CD4-positive, alpha-beta memory T cell (primary cell): ENCODE measurements at regions not wholly inside any gene's neighbourhood (a gene's known extent, or its start where the extent isn't known, plus 50 kb on each side); places are given as distances from the start of the nearest gene placed in this dataset.

Experiments used
- CTCF ChIA-PET: fragments of 350-600 bp; sonication (Branson Sonifier 250); formaldehyde crosslinking; loops from one replicate; lab custom pipeline; 2021; ENCODE audit warnings: inconsistent platforms; ENCODE audit not compliant: partially characterized antibody; lab: Charles Lee
- POLR2A ChIA-PET: fragments of 350-600 bp; sonication (Branson Sonifier 250); formaldehyde crosslinking; loops from one replicate; lab custom pipeline; 2021; ENCODE audit not compliant: partially characterized antibody; lab: Charles Lee
- DNase-seq, 5 donors: peaks; one replicate each; pipeline versions ENCODE4 v3.0.0 to v3.0.0-alpha.2; 2020 to 2022; ENCODE audit warnings: mixed read lengths in 1 of 5
- H3K27ac ChIP-seq: one replicate; pipeline ENCODE4 v1.7.0; 2013; ENCODE audit warnings: low read depth, low read length
- H3K27me3 ChIP-seq: 2 replicates; pipeline ENCODE4 v1.7.0; 2013; ENCODE audit warnings: mild to moderate bottlenecking, low read length, moderate library complexity; ENCODE audit not compliant: insufficient read depth
- H3K36me3 ChIP-seq: 2 replicates; pipeline ENCODE4 v1.7.0; 2013; ENCODE audit warnings: mild to moderate bottlenecking, low read length, moderate library complexity; ENCODE audit not compliant: insufficient read depth
- H3K4me1 ChIP-seq: 2 replicates; pipeline ENCODE4 v1.7.0; 2013; ENCODE audit warnings: mild to moderate bottlenecking, low read length, moderate library complexity; ENCODE audit not compliant: insufficient read depth
- H3K4me3 ChIP-seq, 2 donors: one replicate each; pipeline ENCODE4 v1.7.0; 2013; ENCODE audit warnings: low read length in 2 of 2, mild to moderate bottlenecking in 1 of 2
- H3K9me3 ChIP-seq, 2 donors: one replicate each; pipeline ENCODE4 v1.7.0; 2013; ENCODE audit warnings: low read length in 2 of 2, control low read depth in 1 of 2; ENCODE audit not compliant: control insufficient read depth in 1 of 2
- H3K27ac Mint-ChIP-seq, 7 donors: one replicate each; pipeline ENCODE4 v1.8.0; 2020 to 2021; ENCODE audit warnings: mixed read lengths in 7 of 7, mild to moderate bottlenecking in 6 of 7, inconsistent platforms in 3 of 7, moderate library complexity in 3 of 7
- H3K27me3 Mint-ChIP-seq, 2 donors: one replicate each; pipeline ENCODE4 v1.8.0; 2020 to 2021; ENCODE audit warnings: mixed read lengths in 2 of 2
- H3K36me3 Mint-ChIP-seq, 2 donors: one replicate each; pipeline ENCODE4 v1.8.0; 2020 to 2021; ENCODE audit warnings: mixed read lengths in 2 of 2, inconsistent platforms in 1 of 2, mild to moderate bottlenecking in 1 of 2
- H3K4me1 Mint-ChIP-seq, 4 donors: one replicate each; pipeline ENCODE4 v1.8.0; 2020 to 2021; ENCODE audit warnings: mixed read lengths in 4 of 4, mild to moderate bottlenecking in 1 of 4
- H3K4me3 Mint-ChIP-seq, 8 donors: one replicate each; pipeline ENCODE4 v1.8.0; 2020 to 2021; ENCODE audit warnings: mixed read lengths in 8 of 8, mild to moderate bottlenecking in 7 of 8, moderate library complexity in 6 of 8, inconsistent platforms in 3 of 8
- H3K9me3 Mint-ChIP-seq, 8 donors: one replicate each; pipeline ENCODE4 v1.8.0; 2020 to 2021; ENCODE audit warnings: mixed read lengths in 8 of 8, mild to moderate bottlenecking in 5 of 8, inconsistent platforms in 3 of 8, moderate library complexity in 1 of 8
- intact Hi-C: fragments of 100-400 bp; cut with micrococcal nuclease; formaldehyde crosslinking; loops from one replicate; pipeline ENCODE4 v1.15.1; 2023

DNA sequence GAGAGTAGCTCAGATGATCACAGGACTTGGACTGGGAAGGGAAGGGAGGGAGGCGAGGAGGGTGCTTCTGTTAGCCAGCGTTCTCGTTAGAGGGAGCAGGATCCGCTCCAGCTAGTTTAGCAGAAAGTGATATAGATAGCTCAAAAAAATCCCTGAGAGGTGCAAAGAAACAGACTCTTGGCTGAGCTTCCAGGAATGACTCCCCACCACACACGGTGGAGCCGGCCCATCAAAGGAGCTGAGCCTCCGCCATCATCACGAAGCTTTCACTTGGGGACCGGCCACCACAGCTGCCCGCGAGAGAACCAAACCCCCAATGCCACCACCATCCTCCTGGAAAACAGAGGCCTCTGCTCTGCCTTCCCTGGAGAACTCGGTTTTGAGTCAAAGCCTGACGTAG, 124.6 kb upstream of the BCL2L14 start:
- CTCF ChIA-PET: interaction anchor here (0.6 to 1.6 kb wide), 2 partner anchors 10 to 104 kb away, joined by 3 to 4 read pairs; no protein-coding TSS in a partner anchor
- Histone ChIP-seq H3K36me3 (no peaks in the 10 kb centered on the region), H3K27me3 (no peaks in the 10 kb centered on the region), H3K9me3 (no peaks in the 10 kb centered on the region), H3K27ac (no peak overlapping the region), H3K4me1 (no peaks in the 10 kb centered on the region), H3K4me3 (no peak overlapping the region)
- H3K27me3 Mint-ChIP-seq: no peaks in the 10 kb centered on the region
- H3K4me3 Mint-ChIP-seq: no peak overlapping the region
- no peak for DNase-seq
- peaks cover 0 to 15% (median 10%) of the 10 kb centered on the region in 4 donors for H3K4me1 Mint-ChIP-seq
- H3K9me3 Mint-ChIP-seq: peaks cover 0 to 2% (median 0%) of the 10 kb centered on the region in 8 donors
- POLR2A ChIA-PET: no interaction called here
- H3K36me3 Mint-ChIP-seq: peaks cover 0 to 4% of the 10 kb centered on the region in 2 donors
- intact Hi-C loops: no loop called here
- peak overlapping the region in 2 of 7 donors; percentile 23 to 52 for H3K27ac Mint-ChIP-seq

GRCh38 chr12:11947213-11947612, 123.5 kb upstream of the BCL2L14 start:
- ChIA-PET POLR2A (interaction anchor here (1.1 kb wide), 1 partner anchor 11 kb away, joined by 3 read pairs; no protein-coding TSS in a partner anchor), CTCF (no interaction called here)
- Histone ChIP-seq H3K27me3 (no peaks in the 10 kb centered on the region), H3K36me3 (no peaks in the 10 kb centered on the region), H3K9me3 (no peaks in the 10 kb centered on the region), H3K4me1 (no peaks in the 10 kb centered on the region), H3K4me3 (no peak overlapping the region), H3K27ac (no peak overlapping the region)
- Mint-ChIP-seq H3K27ac (peak overlapping the region in 3 of 7 donors; percentile 13 to 54 (median 26)), H3K27me3 (no peaks in the 10 kb centered on the region), H3K9me3 (peaks cover 0 to 2% (median 0%) of the 10 kb centered on the region in 8 donors), H3K4me3 (no peak overlapping the region), H3K4me1 (peaks cover 0 to 15% (median 9%) of the 10 kb centered on the region in 4 donors), H3K36me3 (peaks cover 0 to 4% of the 10 kb centered on the region in 2 donors)
- intact Hi-C loops: no loop called here
- no peak for DNase-seq

DNA sequence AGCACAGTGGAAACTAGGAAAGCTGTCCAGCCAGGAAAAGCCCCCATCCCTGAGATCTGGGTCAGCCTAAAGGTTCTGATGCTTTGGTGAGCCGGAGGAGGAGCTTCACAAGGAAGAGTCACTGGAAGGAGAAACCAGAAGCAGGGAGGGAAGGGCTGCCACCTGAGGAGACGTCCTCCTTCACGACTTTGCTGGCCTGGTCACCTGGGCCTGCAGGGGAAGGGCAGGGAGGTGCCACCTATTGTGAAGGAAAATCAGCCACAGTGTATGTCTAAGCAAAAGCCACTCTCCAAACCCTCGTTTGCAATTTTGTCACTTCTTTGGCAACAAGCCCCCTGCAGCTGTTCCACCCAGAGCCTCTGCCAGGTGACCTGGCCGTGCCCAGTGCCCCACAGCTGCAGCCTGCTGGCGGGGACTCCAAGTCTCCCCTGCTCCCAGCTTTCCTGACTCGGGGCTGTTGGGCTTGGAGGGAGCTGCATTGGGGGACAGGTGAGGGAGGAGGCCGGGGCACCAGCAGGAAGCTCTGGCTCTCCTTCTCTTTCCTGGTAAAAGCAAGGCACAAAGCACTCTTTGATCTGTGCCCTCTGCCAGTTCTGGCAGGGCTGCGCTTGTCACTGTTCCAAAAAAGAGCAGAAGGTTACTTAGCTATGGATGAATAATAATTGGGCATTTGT, 120.9 kb upstream of the BCL2L14 start:
- Mint-ChIP-seq H3K4me1 (peaks cover 15 to 31% (median 20%) of the 10 kb centered on the region in 4 donors), H3K9me3 (no peaks in the 10 kb centered on the region), H3K27ac (peak overlapping the region in 2 of 7 donors; percentile 14 to 62), H3K27me3 (no peaks in the 10 kb centered on the region), H3K36me3 (no peaks in the 10 kb centered on the region), H3K4me3 (no peak overlapping the region)
- DNase-seq: no peak
- Histone ChIP-seq H3K36me3 (no peaks in the 10 kb centered on the region), H3K4me1 (peaks cover 11% of the 10 kb centered on the region), H3K4me3 (no peak overlapping the region), H3K27ac (no peak overlapping the region), H3K27me3 (no peaks in the 10 kb centered on the region), H3K9me3 (no peaks in the 10 kb centered on the region)
- intact Hi-C loops: loop anchor here (10.0 kb wide), 1 partner anchor 55 kb away; no protein-coding TSS in a partner anchor
- POLR2A ChIA-PET: no interaction called here
- CTCF ChIA-PET: interaction anchor here (0.9 to 1.4 kb wide), 3 partner anchors 9 to 60 kb away, joined by 3 to 6 read pairs (median 4); no protein-coding TSS in a partner anchor

GRCh38 chr12:11951209-11951608, 119.5 kb upstream of the BCL2L14 start:
- H3K27me3 Mint-ChIP-seq: no peaks in the 10 kb centered on the region
- peaks cover 11% of the 10 kb centered on the region for H3K4me1 ChIP-seq
- no peaks in the 10 kb centered on the region for H3K27me3 ChIP-seq
- no peak for DNase-seq
- H3K36me3 ChIP-seq: no peaks in the 10 kb centered on the region
- no peak overlapping the region for H3K4me3 Mint-ChIP-seq
- POLR2A ChIA-PET: no interaction called here
- H3K4me1 Mint-ChIP-seq: peaks cover 16 to 33% (median 20%) of the 10 kb centered on the region in 4 donors
- intact Hi-C loops: loop anchor here (10.0 kb wide), 1 partner anchor 54 kb away; no protein-coding TSS in a partner anchor
- H3K27ac ChIP-seq: no peak overlapping the region
- no peak overlapping the region for H3K4me3 ChIP-seq
- CTCF ChIA-PET: interaction anchor here (1.4 kb wide), 1 partner anchor 8 kb away, joined by 6 read pairs; no protein-coding TSS in a partner anchor
- no peaks in the 10 kb centered on the region for H3K36me3 Mint-ChIP-seq
- H3K9me3 ChIP-seq: no peaks in the 10 kb centered on the region
- peak overlapping the region in 1 of 7 donors; percentile 32 for H3K27ac Mint-ChIP-seq
- no peaks in the 10 kb centered on the region for H3K9me3 Mint-ChIP-seq

DNA sequence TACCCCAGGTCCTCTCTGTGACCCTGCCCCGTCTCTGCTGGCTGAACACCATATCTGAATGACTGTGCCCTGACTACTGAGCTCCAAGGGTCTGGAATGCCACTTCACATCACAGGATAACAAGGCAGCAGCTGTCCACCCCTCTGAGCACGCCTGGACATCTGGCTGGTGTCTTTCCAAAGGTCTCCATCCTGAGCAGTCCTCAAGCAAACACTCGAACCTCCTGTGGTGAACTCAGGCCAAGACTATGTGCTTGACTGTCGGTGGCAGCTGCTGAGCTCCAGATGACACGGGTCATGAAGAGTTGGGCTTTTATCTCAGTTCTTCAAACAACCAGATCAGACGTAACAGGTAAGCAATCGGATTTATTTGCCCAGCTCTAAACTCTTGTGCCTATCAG, 117.2 kb upstream of the BCL2L14 start:
- H3K4me3 Mint-ChIP-seq: no peak overlapping the region
- intact Hi-C loops: loop anchor here (10.0 kb wide), 1 partner anchor 51 kb away; no protein-coding TSS in a partner anchor

DNA sequence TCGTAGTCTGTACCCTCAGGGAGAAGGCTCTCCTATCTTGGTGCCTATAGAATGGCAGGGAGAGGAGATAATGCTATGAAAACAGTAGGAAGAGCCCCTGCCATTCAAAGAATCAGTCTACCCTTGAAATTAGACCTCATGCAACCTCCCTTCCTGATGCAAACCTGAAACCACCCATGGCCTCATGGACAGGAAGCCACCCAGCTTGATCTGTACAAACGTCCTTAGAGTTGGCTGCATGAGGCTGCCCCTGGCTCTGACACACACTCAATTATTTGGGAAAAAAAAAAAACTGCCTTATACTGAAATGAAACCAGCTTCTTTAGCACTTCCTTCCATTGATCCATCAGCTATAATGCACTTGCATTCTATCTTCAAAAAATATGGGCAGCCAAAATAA, 116.6 kb upstream of the BCL2L14 start:
- no peaks in the 10 kb centered on the region for H3K9me3 Mint-ChIP-seq

More for the DNA sequence above, 117.2 kb upstream of the BCL2L14 start:
- Histone ChIP-seq H3K4me3 (no peak overlapping the region), H3K27me3 (no peaks in the 10 kb centered on the region), H3K27ac (no peak overlapping the region), H3K36me3 (no peaks in the 10 kb centered on the region), H3K4me1 (peaks cover 16% of the 10 kb centered on the region), H3K9me3 (no peaks in the 10 kb centered on the region)
- Mint-ChIP-seq H3K27ac (peak overlapping the region in 2 of 7 donors; percentile 50 to 74), H3K36me3 (no peaks in the 10 kb centered on the region), H3K4me1 (peaks cover 21 to 38% (median 23%) of the 10 kb centered on the region in 4 donors), H3K27me3 (no peaks in the 10 kb centered on the region), H3K9me3 (no peaks in the 10 kb centered on the region)
- DNase-seq: no peak
- ChIA-PET POLR2A (interaction anchor here (1.5 kb wide), 1 partner anchor 57 kb away, joined by 4 read pairs; no protein-coding TSS in a partner anchor), CTCF (interaction anchor here (1.1 kb wide), 1 partner anchor 80 kb away, joined by 4 read pairs; no protein-coding TSS in a partner anchor)

More for the DNA sequence above, 116.6 kb upstream of the BCL2L14 start:
- DNase-seq: no peak
- H3K36me3 Mint-ChIP-seq: no peaks in the 10 kb centered on the region
- peaks cover 23% of the 10 kb centered on the region for H3K4me1 ChIP-seq
- ChIA-PET POLR2A (interaction anchor here (1.5 kb wide), 1 partner anchor 56 kb away, joined by 4 read pairs; no protein-coding TSS in a partner anchor), CTCF (no interaction called here)
- peak overlapping the region in 1 of 8 donors; percentile 8 for H3K4me3 Mint-ChIP-seq
- peaks cover 24 to 40% (median 29%) of the 10 kb centered on the region in 4 donors for H3K4me1 Mint-ChIP-seq
- no peak overlapping the region for H3K27ac ChIP-seq
- no peaks in the 10 kb centered on the region for H3K36me3 ChIP-seq
- no peaks in the 10 kb centered on the region for H3K27me3 ChIP-seq
- no peak overlapping the region for H3K4me3 ChIP-seq
- no peaks in the 10 kb centered on the region for H3K9me3 ChIP-seq
- H3K27me3 Mint-ChIP-seq: no peaks in the 10 kb centered on the region
- peak overlapping the region in 3 of 7 donors; percentile 20 to 74 (median 32) for H3K27ac Mint-ChIP-seq
- intact Hi-C loops: loop anchor here (10.0 kb wide), 1 partner anchor 51 kb away; no protein-coding TSS in a partner anchor
